ENCODE measurements at regions not wholly inside any gene's neighbourhood (a gene's known extent, or its start where the extent isn't known, plus 50 kb on each side); places are given as distances from the start of the nearest gene placed in this dataset.

DNA sequence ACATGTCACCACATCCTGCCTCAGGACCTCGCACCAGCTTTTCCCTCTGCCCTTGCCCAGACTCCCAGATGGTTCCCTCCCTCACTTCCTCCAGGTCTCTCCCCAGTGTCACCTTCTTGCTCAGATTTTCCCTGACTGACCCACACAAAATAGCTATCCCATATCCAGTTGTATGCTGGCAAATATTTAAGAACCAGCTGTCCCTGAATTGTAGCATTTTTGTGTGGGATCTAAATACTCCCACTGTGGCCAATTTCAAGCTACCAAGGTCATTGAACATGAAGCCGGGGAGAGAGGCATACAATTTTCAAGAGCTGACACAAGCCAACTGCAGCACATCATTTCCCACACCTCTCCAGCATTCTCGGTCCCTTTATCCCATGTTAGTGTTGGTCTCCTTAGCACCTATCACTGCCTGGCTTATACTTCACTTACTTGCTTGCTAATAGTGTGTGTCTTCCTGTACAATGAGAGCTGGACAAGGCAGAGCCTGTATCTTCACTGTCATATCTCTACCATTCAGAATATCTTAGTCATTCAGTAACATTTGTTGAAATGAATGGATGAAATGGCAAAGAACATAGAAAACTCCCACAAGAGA is 101.3 kb upstream of the CTNNB1 start:
- Mint-ChIP-seq H3K9me3 (peaks cover 0 to 3% (median 2%) of the 10 kb centered on the region in 7 donors), H3K4me3 (no peak overlapping the region)
- WGBS (ENCODE audit: insufficient coverage) = 77% methylated on average over 1 of the region's 3 CpGs

GRCh38 chr3:41101231-41101630 is 98.1 kb upstream of the CTNNB1 start:
- WGBS (ENCODE audit: insufficient coverage) = no CpG with 5 or more reads among the region's 1 CpG
- intact Hi-C loops (cut with micrococcal nuclease) = no loop called here
- Histone ChIP-seq H3K4me3 (replicated peaks in 1 of 3; ENCODE audit: low read depth in 2 of 3, low read length in 3 of 3) (no peak overlapping the region), H3K27ac (ENCODE audit: low read depth in 1 of 2, low read length in 2 of 2) (no peak overlapping the region), H3K27me3 (ENCODE audit: control insufficient read depth in 2 of 2, insufficient read depth in 2 of 2, low read length in 2 of 2) (no peaks in the 10 kb centered on the region), H3K9me3 (replicated peaks in 1 of 2; ENCODE audit: control insufficient read depth in 1 of 2, insufficient read depth in 1 of 2, low read length in 2 of 2) (no peaks in the 10 kb centered on the region), H3K4me2 (replicated peaks; ENCODE audit: extremely low read depth, low read length, poor library complexity, severe bottlenecking) (no peak overlapping the region), H3K79me2 (ENCODE audit: insufficient read depth, low read length) (no peaks in the 10 kb centered on the region), H2AFZ (ENCODE audit: insufficient read depth, low read depth, low read length, poor library complexity, severe bottlenecking) (no peak overlapping the region), H4K20me1 (ENCODE audit: insufficient read depth, low read length) (no peaks in the 10 kb centered on the region), H3K36me3 (replicated peaks in 1 of 2; ENCODE audit: control insufficient read depth in 1 of 2, insufficient read depth in 2 of 2, low read length in 2 of 2) (no peaks in the 10 kb centered on the region), H3K4me1 (ENCODE audit: control insufficient read depth in 1 of 2, insufficient read depth in 2 of 2, low read length in 2 of 2) (no peaks in the 10 kb centered on the region), H3K9ac (ENCODE audit: insufficient read depth, low read length, poor library complexity, severe bottlenecking) (no peak overlapping the region)
- no peak for TF ChIP-seq CTCF (IDR thresholded peaks at IDR 0.05)
- Mint-ChIP-seq H3K9me3 (peaks cover 0 to 3% (median 0%) of the 10 kb centered on the region in 7 donors), H3K27me3 (ENCODE audit: low read depth in 3 of 3) (peaks cover 0 to 6% (median 0%) of the 10 kb centered on the region in 3 donors), H3K27ac (no peak overlapping the region), H3K4me3 (no peak overlapping the region), H3K36me3 (no peaks in the 10 kb centered on the region), H3K4me1 (no peaks in the 10 kb centered on the region)
- DNase-seq = no peak

More for the DNA sequence above, 101.3 kb upstream of the CTNNB1 start:
- no peaks in the 10 kb centered on the region for H3K4me1 ChIP-seq (ENCODE audit: control insufficient read depth in 1 of 2, insufficient read depth in 2 of 2, low read length in 2 of 2)
- H4K20me1 ChIP-seq (ENCODE audit: insufficient read depth, low read length) = no peaks in the 10 kb centered on the region
- no peaks in the 10 kb centered on the region for H3K27me3 ChIP-seq (ENCODE audit: control insufficient read depth in 2 of 2, insufficient read depth in 2 of 2, low read length in 2 of 2)
- H3K4me3 ChIP-seq (replicated peaks in 1 of 3; ENCODE audit: low read depth in 2 of 3, low read length in 3 of 3) = no peak overlapping the region
- H3K27ac ChIP-seq (ENCODE audit: low read depth in 1 of 2, low read length in 2 of 2) = no peak overlapping the region
- peaks cover 0 to 6% (median 3%) of the 10 kb centered on the region in 3 donors for H3K27me3 Mint-ChIP-seq (ENCODE audit: low read depth in 3 of 3)
- no peak overlapping the region for H3K27ac Mint-ChIP-seq
- H3K9me3 ChIP-seq (replicated peaks in 1 of 2; ENCODE audit: control insufficient read depth in 1 of 2, insufficient read depth in 1 of 2, low read length in 2 of 2) = no peaks in the 10 kb centered on the region
- H3K36me3 Mint-ChIP-seq = no peaks in the 10 kb centered on the region
- no peak for DNase-seq
- no peak for TF ChIP-seq CTCF (IDR thresholded peaks at IDR 0.05)
- H3K4me2 ChIP-seq (replicated peaks; ENCODE audit: extremely low read depth, low read length, poor library complexity, severe bottlenecking) = no peak overlapping the region
- no peaks in the 10 kb centered on the region for H3K36me3 ChIP-seq (replicated peaks in 1 of 2; ENCODE audit: control insufficient read depth in 1 of 2, insufficient read depth in 2 of 2, low read length in 2 of 2)
- H3K4me1 Mint-ChIP-seq = no peaks in the 10 kb centered on the region
- H3K79me2 ChIP-seq (ENCODE audit: insufficient read depth, low read length) = no peaks in the 10 kb centered on the region
- H3K9ac ChIP-seq (ENCODE audit: insufficient read depth, low read length, poor library complexity, severe bottlenecking) = no peak overlapping the region
- no peak overlapping the region for H2AFZ ChIP-seq (ENCODE audit: insufficient read depth, low read depth, low read length, poor library complexity, severe bottlenecking)
- intact Hi-C loops (cut with micrococcal nuclease) = no loop called here

All from CD14-positive monocyte (primary cell).